Mesothelial cell of epicardium (in vitro differentiated cells): ENCODE measurements at regions not wholly inside any gene's neighbourhood (a gene's known extent, or its start where the extent isn't known, plus 50 kb on each side); places are given as distances from the start of the nearest gene placed in this dataset.

Experiments
- DNase-seq, 2 experiments: peaks; one replicate each; pipeline ENCODE4 v3.0.0; 2021; ENCODE audit warnings: low spot score in 2 of 2; ENCODE audit not compliant: unreplicated experiment in 2 of 2
- H3K27ac Mint-ChIP-seq: 2 replicates; pipeline ENCODE4 v1.8.0; 2021; ENCODE audit warnings: mixed read lengths
- H3K27me3 Mint-ChIP-seq: 2 replicates; pipeline ENCODE4 v1.8.0; 2021; ENCODE audit warnings: low read depth, mixed read lengths
- H3K36me3 Mint-ChIP-seq: 2 replicates; pipeline ENCODE4 v1.8.0; 2021; ENCODE audit warnings: mixed read lengths
- H3K4me1 Mint-ChIP-seq: 2 replicates; pipeline ENCODE4 v1.8.0; 2021; ENCODE audit warnings: mixed read lengths
- H3K4me3 Mint-ChIP-seq: 2 replicates; pipeline ENCODE4 v1.8.0; 2021; ENCODE audit warnings: mild to moderate bottlenecking, moderate library complexity, mixed read lengths
- H3K9me3 Mint-ChIP-seq: 2 replicates; pipeline ENCODE4 v1.8.0; 2021; ENCODE audit warnings: mixed read lengths
- CTCF ChIP-seq: fragments of 200-600 bp; sonication (generic); IDR thresholded peaks from one replicate; pipeline ENCODE4 v1.5.0; 2021; ENCODE audit warnings: antibody characterized with exemption; ENCODE audit not compliant: unreplicated experiment

- no peak for TF ChIP-seq CTCF
- no peak overlapping the region for H3K27ac Mint-ChIP-seq
- DNase-seq, result no peak
- no peaks in the 10 kb centered on the region for H3K36me3 Mint-ChIP-seq
- no peaks in the 10 kb centered on the region for H3K27me3 Mint-ChIP-seq
- peaks cover 4% of the 10 kb centered on the region for H3K4me1 Mint-ChIP-seq
- peaks cover 3% of the 10 kb centered on the region for H3K9me3 Mint-ChIP-seq
- no peak overlapping the region for H3K4me3 Mint-ChIP-seq
These were observed 71.0 kb upstream of the PLXNA4 start for GRCh38 chr7:132647311-132647710.

- Mint-ChIP-seq H3K27ac (no peak overlapping the region), H3K36me3 (no peaks in the 10 kb centered on the region), H3K4me1 (peaks cover 4% of the 10 kb centered on the region), H3K27me3 (no peaks in the 10 kb centered on the region), H3K9me3 (no peaks in the 10 kb centered on the region), H3K4me3 (no peak overlapping the region)
- TF ChIP-seq CTCF, result no peak
- no peak for DNase-seq
These were observed 69.8 kb upstream of the PLXNA4 start for GRCh38 chr7:132646052-132646451.

- Mint-ChIP-seq H3K4me1 (no peaks in the 10 kb centered on the region), H3K4me3 (no peak overlapping the region), H3K9me3 (no peaks in the 10 kb centered on the region), H3K36me3 (no peaks in the 10 kb centered on the region), H3K27me3 (no peaks in the 10 kb centered on the region), H3K27ac (no peak overlapping the region)
- no peak for TF ChIP-seq CTCF
- no peak for DNase-seq
These were observed 67.0 kb upstream of the PLXNA4 start for GRCh38 chr7:132643302-132643701.

- H3K4me3 Mint-ChIP-seq, result no peak overlapping the region
- no peak for TF ChIP-seq CTCF
- no peaks in the 10 kb centered on the region for H3K4me1 Mint-ChIP-seq
- no peaks in the 10 kb centered on the region for H3K9me3 Mint-ChIP-seq
- DNase-seq, result no peak
- no peaks in the 10 kb centered on the region for H3K36me3 Mint-ChIP-seq
- H3K27ac Mint-ChIP-seq, result no peak overlapping the region
- peaks cover 5% of the 10 kb centered on the region for H3K27me3 Mint-ChIP-seq
These were observed 65.0 kb upstream of the PLXNA4 start for GRCh38 chr7:132641238-132641637.

GRCh38 chr7:132639983-132640382, 63.7 kb upstream of the PLXNA4 start:
- DNase-seq, result no peak
- no peak overlapping the region for H3K4me3 Mint-ChIP-seq
- no peaks in the 10 kb centered on the region for H3K4me1 Mint-ChIP-seq
- no peak for TF ChIP-seq CTCF
- no peak overlapping the region for H3K27ac Mint-ChIP-seq
- no peaks in the 10 kb centered on the region for H3K9me3 Mint-ChIP-seq
- H3K27me3 Mint-ChIP-seq, result peaks cover 6% of the 10 kb centered on the region
- no peaks in the 10 kb centered on the region for H3K36me3 Mint-ChIP-seq

- no peak overlapping the region for H3K4me3 Mint-ChIP-seq
- no peak for TF ChIP-seq CTCF
- DNase-seq, result no peak
- no peaks in the 10 kb centered on the region for H3K4me1 Mint-ChIP-seq
- H3K27ac Mint-ChIP-seq, result no peak overlapping the region
- H3K27me3 Mint-ChIP-seq, result peaks cover 6% of the 10 kb centered on the region
- no peaks in the 10 kb centered on the region for H3K36me3 Mint-ChIP-seq
- no peaks in the 10 kb centered on the region for H3K9me3 Mint-ChIP-seq
These were observed 61.7 kb upstream of the PLXNA4 start for GRCh38 chr7:132638000-132638399.
